Lower lobe of right lung (tissue), 2 donors: ENCODE measurements at regions not wholly inside any gene's neighbourhood (a gene's known extent, or its start where the extent isn't known, plus 50 kb on each side); places are given as distances from the start of the nearest gene placed in this dataset.
"Not testable (repeated sequence)": the region's sequence is repeated elsewhere in the genome, so short reads cannot be mapped to it uniquely, and the experiment has no call there.

Experiments
- ATAC-seq, 2 donors: fragments of 200-7000 bp; cut with Tn5 transposase; one replicate each; pipeline ENCODE4 v1.9.1; 2020 to 2022; ENCODE audit warnings: mild to moderate bottlenecking in 2 of 2, moderate library complexity in 2 of 2
- DNase-seq: peaks from one replicate; pipeline ENCODE4 v3.0.0-alpha.2; 2020
- H3K27ac ChIP-seq: fragments of 200-600 bp; one replicate; pipeline ENCODE4 v1.8.0; 2022
- H3K27me3 ChIP-seq: fragments of 200-600 bp; one replicate; pipeline ENCODE4 v1.8.0; 2022; ENCODE audit warnings: low read depth
- H3K36me3 ChIP-seq: fragments of 200-600 bp; one replicate; pipeline ENCODE4 v1.8.0; 2022; ENCODE audit warnings: mild to moderate bottlenecking
- H3K4me1 ChIP-seq: fragments of 200-600 bp; one replicate; pipeline ENCODE4 v1.8.0; 2022
- H3K4me3 ChIP-seq: fragments of 200-600 bp; one replicate; pipeline ENCODE4 v1.8.0; 2022; ENCODE audit warnings: mild to moderate bottlenecking
- H3K9me3 ChIP-seq: fragments of 200-600 bp; one replicate; pipeline ENCODE4 v1.8.0; 2022
- CTCF ChIP-seq: fragments of 200-600 bp; IDR thresholded peaks from one replicate; pipeline ENCODE4 v1.8.0; 2022; ENCODE audit warnings: antibody characterized with exemption, mild to moderate bottlenecking
- intact Hi-C: fragments of 100-400 bp; cut with DNase I; formaldehyde crosslinking; loops from one replicate; pipeline ENCODE4 v1.11.0; 2022
- donor health status: DM: no; HTN: yes; CAD: no; lungs with severe emphysema.

- Histone ChIP-seq H3K4me3 (no peak overlapping the region), H3K36me3 (no peaks in the 10 kb centered on the region), H3K27me3 (peaks cover 13% of the 10 kb centered on the region), H3K27ac (no peak overlapping the region), H3K9me3 (no peaks in the 10 kb centered on the region), H3K4me1 (no peaks in the 10 kb centered on the region)
- TF ChIP-seq CTCF: no peak
- intact Hi-C loops: no loop called here
- ATAC-seq (no peak), DNase-seq (no peak)
Observed at GRCh38 chr5:88646866-88647265, 236.1 kb downstream of the MEF2C start.

GRCh38 chr5:88644676-88645075, 238.3 kb downstream of the MEF2C start:
- Histone ChIP-seq H3K4me3 (no peak overlapping the region), H3K27ac (no peak overlapping the region), H3K27me3 (peaks cover 13% of the 10 kb centered on the region), H3K36me3 (no peaks in the 10 kb centered on the region), H3K4me1 (no peaks in the 10 kb centered on the region), H3K9me3 (no peaks in the 10 kb centered on the region)
- DNase-seq (no peak), ATAC-seq (no peak)
- TF ChIP-seq CTCF: no peak
- intact Hi-C loops: no loop called here

DNA sequence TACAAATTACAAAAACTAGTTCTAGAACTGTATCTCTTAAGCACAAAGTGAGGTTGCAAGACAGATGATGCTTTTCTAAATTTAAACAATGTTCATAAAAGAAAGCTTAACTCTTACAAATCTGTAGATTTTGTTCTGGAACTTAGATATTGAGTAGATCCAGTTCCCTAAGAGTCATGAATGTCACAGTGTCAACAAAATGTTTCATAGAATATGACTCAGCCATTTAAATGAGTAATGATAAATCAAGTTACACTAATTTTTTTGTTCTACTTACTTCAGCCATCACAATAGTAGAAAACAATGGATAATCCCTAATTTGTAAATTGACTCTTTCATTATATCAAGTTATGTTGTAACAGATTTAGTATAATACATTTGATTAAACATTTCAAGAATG, 239.7 kb downstream of the MEF2C start:
- Histone ChIP-seq H3K4me1 (no peaks in the 10 kb centered on the region), H3K36me3 (no peaks in the 10 kb centered on the region), H3K27me3 (peaks cover 8% of the 10 kb centered on the region), H3K9me3 (no peaks in the 10 kb centered on the region), H3K4me3 (no peak overlapping the region), H3K27ac (no peak overlapping the region)
- intact Hi-C loops: no loop called here
- TF ChIP-seq CTCF: no peak
- ATAC-seq: no peak
- no peak for DNase-seq

DNA sequence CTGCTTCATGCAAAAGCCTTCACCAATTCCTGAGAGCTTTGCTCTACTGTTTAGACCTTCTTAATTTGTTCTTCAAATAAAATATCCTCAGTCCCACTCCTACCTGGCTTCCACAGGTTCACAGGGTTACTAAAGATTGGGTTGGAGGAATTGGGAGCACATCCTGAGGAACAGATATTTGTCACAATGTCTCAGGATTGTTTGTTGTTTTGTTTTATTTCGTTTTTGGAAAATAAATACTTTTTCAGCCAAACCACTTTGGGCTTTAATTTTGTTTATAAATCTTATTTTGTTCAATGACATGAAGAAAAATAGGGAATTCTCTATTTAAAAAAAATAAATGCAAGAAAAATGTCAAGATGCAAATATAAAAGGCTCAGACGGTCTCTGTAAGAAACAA, 249.0 kb downstream of the MEF2C start:
- Histone ChIP-seq H3K27ac (no peak overlapping the region), H3K4me1 (no peaks in the 10 kb centered on the region), H3K9me3 (no peaks in the 10 kb centered on the region), H3K4me3 (no peak overlapping the region), H3K27me3 (no peaks in the 10 kb centered on the region), H3K36me3 (no peaks in the 10 kb centered on the region)
- ATAC-seq (no peak), DNase-seq (no peak)
- intact Hi-C loops: no loop called here
- no peak for TF ChIP-seq CTCF

DNA sequence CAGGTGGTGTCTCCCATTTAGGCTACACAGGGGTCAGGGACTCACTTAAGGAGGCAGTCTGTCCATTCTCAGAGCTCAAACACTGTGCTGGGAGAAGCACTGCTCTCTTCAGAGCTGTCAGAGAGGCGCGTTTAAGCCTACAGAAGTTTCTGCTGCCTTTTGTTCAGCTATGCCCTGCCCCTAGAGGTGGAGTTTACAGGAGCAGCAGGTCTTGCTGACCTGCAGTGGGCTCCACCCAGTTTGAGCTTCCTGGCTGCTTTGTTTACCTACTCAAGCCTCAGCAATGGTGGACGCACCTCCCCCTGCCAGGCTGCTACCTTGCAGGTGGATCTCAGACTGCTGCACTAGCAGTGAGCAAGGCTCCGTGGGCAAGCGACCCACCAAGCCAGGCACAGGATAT, 260.1 kb downstream of the MEF2C start:
- intact Hi-C loops, H3K27me3 ChIP-seq, ATAC-seq: not testable (repeated sequence)

GRCh38 chr5:88615767-88616166, 267.2 kb downstream of the MEF2C start:
- not testable (repeated sequence) for ATAC-seq

More for the DNA sequence above, 260.1 kb downstream of the MEF2C start:
- DNase-seq, H3K4me3 ChIP-seq, H3K9me3 ChIP-seq, H3K36me3 ChIP-seq, H3K27ac ChIP-seq, H3K4me1 ChIP-seq: not testable (repeated sequence)

GRCh38 chr5:88613051-88613450, 269.9 kb downstream of the MEF2C start:
- ATAC-seq (no peak), DNase-seq (no peak)
- H3K4me3 ChIP-seq: no peak overlapping the region
- no peak for TF ChIP-seq CTCF
- no peaks in the 10 kb centered on the region for H3K4me1 ChIP-seq
- no peaks in the 10 kb centered on the region for H3K27me3 ChIP-seq
- no peaks in the 10 kb centered on the region for H3K36me3 ChIP-seq
- H3K9me3 ChIP-seq: peaks cover 4% of the 10 kb centered on the region
- H3K27ac ChIP-seq: no peak overlapping the region
- intact Hi-C loops: no loop called here

More at GRCh38 chr5:88615767-88616166, 267.2 kb downstream of the MEF2C start:
- DNase-seq, H3K4me1 ChIP-seq, H3K9me3 ChIP-seq, H3K27ac ChIP-seq, H3K36me3 ChIP-seq, intact Hi-C loops, H3K27me3 ChIP-seq, H3K4me3 ChIP-seq: not testable (repeated sequence)
